Aorta (tissue), 5 donors: ENCODE measurements at regions not wholly inside any gene's neighbourhood (a gene's known extent, or its start where the extent isn't known, plus 50 kb on each side); places are given as distances from the start of the nearest gene placed in this dataset.

Experiments used
- ATAC-seq: fragments of 200-7000 bp; cut with Tn5 transposase; one replicate; pipeline ENCODE4 v1.9.1; 2022; ENCODE audit warnings: moderate library complexity; ENCODE audit not compliant: low FRiP score
- DNase-seq, 2 donors: peaks; one replicate each; pipeline ENCODE4 v3.0.0-alpha.2; 2020
- H3K27ac ChIP-seq, 2 donors: one replicate each; pipeline ENCODE4 v1.5.1; 2013; ENCODE audit warnings: low read length in 2 of 2, mild to moderate bottlenecking in 2 of 2, moderate library complexity in 2 of 2, control low read depth in 1 of 2, inconsistent platforms in 1 of 2, low read depth in 1 of 2
- H3K27me3 ChIP-seq, 2 donors: one replicate each; pipeline ENCODE4 v1.6.1; 2013; ENCODE audit warnings: control low read depth in 1 of 2, low read length in 1 of 2, mild to moderate bottlenecking in 1 of 2, moderate library complexity in 1 of 2; ENCODE audit not compliant: insufficient read depth in 2 of 2, control insufficient read depth in 1 of 2
- H3K36me3 ChIP-seq, 2 donors: one replicate each; pipeline ENCODE4 v1.6.1; 2013; ENCODE audit warnings: control low read depth in 1 of 2, low read length in 1 of 2, mild to moderate bottlenecking in 1 of 2; ENCODE audit not compliant: insufficient read depth in 2 of 2, control insufficient read depth in 1 of 2
- H3K4me1 ChIP-seq, 2 donors: one replicate each; pipeline ENCODE4 v1.6.1; 2013; ENCODE audit warnings: low read length in 2 of 2, control low read depth in 1 of 2, mild to moderate bottlenecking in 1 of 2, moderate library complexity in 1 of 2; ENCODE audit not compliant: insufficient read depth in 2 of 2, control insufficient read depth in 1 of 2
- H3K4me3 ChIP-seq, 2 donors: one replicate each; pipeline ENCODE4 v1.5.1; 2013; ENCODE audit warnings: low read length in 2 of 2, control low read depth in 1 of 2, mild to moderate bottlenecking in 1 of 2
- H3K9me3 ChIP-seq: one replicate; pipeline ENCODE4 v1.6.1; 2013; ENCODE audit warnings: mild to moderate bottlenecking, low read length; ENCODE audit not compliant: control insufficient read depth
- WGBS, 2 donors: extraction: QIAGEN DNeasy Blood & Tissue Kit; methylation state at CpG; one replicate each; pipeline ENCODE4 v1.1.7; 2013; 5-methylcytosine and 5-hydroxymethylcytosine counted together
- intact Hi-C, 2 donors: fragments of 100-400 bp; cut with DNase I; formaldehyde crosslinking; loops; one replicate each; pipeline versions ENCODE4 v1.14.2 to v1.15.0; 2022
- donor health status: healthy with polysubstance abuse.
- donor health status: Bipolar disorder and iron deficiency.
- donor health status: DM: no; HTN: no; CAD: no.
- donor health status: DM: no; HTN: no; CAD: no.
- donor health status: DM: yes; HTN: yes; CAD: no.

DNA sequence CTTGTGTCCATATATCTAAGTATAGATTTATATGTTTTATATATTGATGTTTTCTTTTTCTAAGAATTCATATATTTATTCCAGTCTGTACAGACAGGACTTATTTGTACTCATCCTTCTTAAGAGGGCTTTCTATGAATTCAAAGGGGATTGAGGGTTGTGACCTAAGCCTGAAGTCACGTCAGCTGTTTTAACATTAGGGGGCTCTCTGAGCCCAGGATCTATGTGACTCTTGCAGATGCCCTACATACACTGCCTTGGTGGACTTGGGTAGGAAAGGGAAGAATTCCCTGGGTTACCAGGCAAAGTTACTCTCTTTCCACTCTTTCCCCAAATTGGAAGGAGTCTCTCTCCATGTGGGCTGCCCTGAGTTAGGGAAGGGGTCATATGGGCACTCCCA is 283.8 kb upstream of the DAB1 start:
- no peak for DNase-seq
- intact Hi-C loops: no loop called here
- Histone ChIP-seq H3K4me1 (no peaks in the 10 kb centered on the region), H3K9me3 (peaks cover 2% of the 10 kb centered on the region), H3K4me3 (no peak overlapping the region), H3K27ac (no peak overlapping the region), H3K36me3 (no peaks in the 10 kb centered on the region), H3K27me3 (no peaks in the 10 kb centered on the region)
- 77 to 83% methylated on average over 1 of the region's 1 CpG for WGBS, 2 donors
- no peak for ATAC-seq

GRCh38 chr1:57704811-57705210 is 281.0 kb upstream of the DAB1 start:
- H3K9me3 ChIP-seq: peaks cover 2% of the 10 kb centered on the region
- intact Hi-C loops: no loop called here
- ATAC-seq (no peak), DNase-seq (no peak)
- no peaks in the 10 kb centered on the region for H3K36me3 ChIP-seq
- no peaks in the 10 kb centered on the region for H3K27me3 ChIP-seq
- no peak overlapping the region for H3K4me3 ChIP-seq
- H3K4me1 ChIP-seq: no peaks in the 10 kb centered on the region
- no peak overlapping the region for H3K27ac ChIP-seq
- WGBS, 2 donors: 52 to 54% methylated on average over 1 of the region's 1 CpG

GRCh38 chr1:57704231-57704630 is 280.4 kb upstream of the DAB1 start:
- no peak for DNase-seq
- no peak overlapping the region for H3K4me3 ChIP-seq
- peaks cover 2% of the 10 kb centered on the region for H3K9me3 ChIP-seq
- intact Hi-C loops: no loop called here
- no peak for ATAC-seq
- no peaks in the 10 kb centered on the region for H3K4me1 ChIP-seq
- H3K27me3 ChIP-seq: no peaks in the 10 kb centered on the region
- no peak overlapping the region for H3K27ac ChIP-seq
- H3K36me3 ChIP-seq: no peaks in the 10 kb centered on the region

DNA sequence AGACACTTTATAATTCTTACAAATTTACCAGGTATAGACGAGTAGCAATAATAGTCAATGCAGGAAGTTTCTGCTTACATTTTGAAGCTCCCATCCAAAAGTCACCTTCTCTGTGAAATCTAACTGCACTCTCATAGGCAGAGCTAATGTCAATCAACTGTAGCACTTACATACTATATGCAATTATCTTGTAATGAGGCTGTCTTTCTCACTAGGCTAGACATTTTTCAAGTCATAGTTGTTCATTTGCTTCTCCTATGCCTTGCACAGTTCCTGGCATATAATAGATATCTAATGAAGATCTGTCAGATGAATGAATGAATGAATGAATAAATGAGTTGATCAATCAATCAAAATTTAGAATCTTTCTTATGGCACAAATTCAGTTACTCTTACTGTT is 273.0 kb upstream of the DAB1 start:
- Histone ChIP-seq H3K27ac (no peak overlapping the region), H3K36me3 (no peaks in the 10 kb centered on the region), H3K9me3 (peaks cover 5% of the 10 kb centered on the region), H3K4me3 (no peak overlapping the region), H3K4me1 (no peaks in the 10 kb centered on the region), H3K27me3 (peaks cover 0 to 1% of the 10 kb centered on the region in 2 donors)
- no peak for ATAC-seq
- 74 to 89% methylated on average over 1 of the region's 1 CpG for WGBS, 2 donors
- intact Hi-C loops: no loop called here
- no peak for DNase-seq

DNA sequence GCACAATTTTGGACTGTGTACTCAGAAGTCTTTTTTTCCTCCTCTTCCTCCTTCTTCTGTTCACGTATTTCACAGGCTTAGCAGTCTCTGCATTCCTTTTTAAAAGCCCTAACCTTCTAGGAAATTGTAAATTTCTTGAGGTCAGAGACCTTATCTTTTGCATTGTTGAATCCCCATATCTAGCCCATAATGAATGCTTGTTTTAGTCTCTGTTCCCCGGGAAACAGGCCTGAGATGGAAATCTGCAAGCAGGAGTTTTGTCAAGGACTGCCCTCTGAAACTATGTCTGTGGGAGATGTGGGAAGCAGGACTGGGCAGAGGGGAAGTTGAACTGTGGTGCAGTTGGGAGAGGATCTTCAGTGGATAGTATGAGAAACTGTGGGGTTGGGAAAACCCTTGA is 272.2 kb upstream of the DAB1 start:
- WGBS, 2 donors: 19 to 34% methylated on average over 2 of the region's 2 CpGs
- ATAC-seq: no peak

DNA sequence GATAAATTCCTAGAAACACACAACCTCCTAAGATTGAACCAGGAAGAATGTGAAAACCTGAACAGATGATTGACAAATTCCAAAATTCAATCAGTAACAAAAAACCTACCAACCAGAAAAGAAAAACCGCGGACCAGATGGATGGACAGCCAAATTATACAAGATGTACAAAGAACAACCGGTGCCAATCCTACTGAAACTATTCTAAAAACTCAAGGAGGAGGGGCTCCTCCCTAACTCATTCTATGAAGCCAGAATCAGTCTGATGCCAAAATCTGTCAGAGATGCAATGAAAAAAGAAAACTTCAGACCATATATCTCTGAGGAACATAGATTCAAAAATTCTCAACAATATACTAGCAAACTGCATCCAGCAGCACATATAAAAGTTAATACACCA is 262.4 kb upstream of the DAB1 start:
- H3K36me3 ChIP-seq: no peaks in the 10 kb centered on the region
- no peak overlapping the region for H3K27ac ChIP-seq
- H3K27me3 ChIP-seq: no peaks in the 10 kb centered on the region
- no peaks in the 10 kb centered on the region for H3K4me1 ChIP-seq
- 92 to 94% methylated on average over 3 of the region's 3 CpGs for WGBS, 2 donors
- no peak overlapping the region for H3K4me3 ChIP-seq
- no peak for ATAC-seq
- DNase-seq: no peak
- intact Hi-C loops: no loop called here
- H3K9me3 ChIP-seq: peaks cover 2% of the 10 kb centered on the region

More for the DNA sequence above, 272.2 kb upstream of the DAB1 start:
- no peak for DNase-seq
- Histone ChIP-seq H3K4me3 (no peak overlapping the region), H3K9me3 (peaks cover 7% of the 10 kb centered on the region), H3K36me3 (no peaks in the 10 kb centered on the region), H3K27ac (no peak overlapping the region), H3K4me1 (no peaks in the 10 kb centered on the region), H3K27me3 (peaks cover 0 to 1% of the 10 kb centered on the region in 2 donors)
- intact Hi-C loops: no loop called here

DNA sequence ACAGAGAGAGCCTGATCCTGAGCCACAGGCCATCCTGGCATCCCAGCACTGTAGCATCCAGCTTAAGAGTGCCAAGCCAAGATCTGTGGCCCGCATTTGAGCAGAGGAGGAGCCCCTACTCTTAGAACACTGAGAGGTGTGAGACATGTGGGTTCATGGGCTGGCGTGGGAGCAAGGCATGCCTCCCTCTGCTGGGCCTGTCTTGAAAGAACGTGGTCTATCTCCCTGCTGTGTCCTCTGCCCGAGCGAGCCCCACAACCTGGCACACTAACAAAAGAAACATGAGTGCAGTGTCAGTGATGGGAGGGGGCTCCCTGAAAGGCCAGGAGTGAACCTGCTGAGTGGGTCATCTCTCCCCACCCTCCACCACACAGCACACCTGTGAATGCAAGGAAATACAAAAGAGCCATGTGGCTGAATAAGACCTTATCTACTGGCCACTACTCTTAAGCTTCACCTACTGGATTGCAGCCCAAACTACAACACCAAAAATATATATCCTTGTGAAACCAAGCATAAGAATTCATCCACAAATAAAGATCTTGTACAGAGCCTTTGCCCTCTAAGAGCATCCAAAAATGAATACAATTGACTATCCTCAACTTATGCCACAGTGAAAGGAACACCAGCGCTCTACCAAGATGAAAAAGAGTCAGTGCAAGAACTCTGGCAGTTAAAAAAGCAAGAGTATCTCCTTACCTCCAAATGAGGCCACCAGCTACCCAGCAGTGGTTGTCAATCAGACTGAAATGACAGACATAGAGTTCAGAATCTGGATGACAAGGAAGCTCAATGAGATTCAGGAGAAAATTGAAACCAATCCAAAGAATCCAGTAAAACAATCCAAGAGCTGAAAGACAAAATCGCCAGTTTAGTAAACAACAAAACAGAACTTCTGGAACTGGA is 259.4 kb upstream of the DAB1 start:
- Histone ChIP-seq H3K4me3 (no peak overlapping the region), H3K9me3 (no peaks in the 10 kb centered on the region), H3K4me1 (no peaks in the 10 kb centered on the region), H3K27me3 (no peaks in the 10 kb centered on the region), H3K27ac (no peak overlapping the region), H3K36me3 (no peaks in the 10 kb centered on the region)
- DNase-seq (no peak), ATAC-seq (no peak)
- intact Hi-C loops: no loop called here
- WGBS, 2 donors: 37 to 52% methylated on average over 7 of the region's 7 CpGs

DNA sequence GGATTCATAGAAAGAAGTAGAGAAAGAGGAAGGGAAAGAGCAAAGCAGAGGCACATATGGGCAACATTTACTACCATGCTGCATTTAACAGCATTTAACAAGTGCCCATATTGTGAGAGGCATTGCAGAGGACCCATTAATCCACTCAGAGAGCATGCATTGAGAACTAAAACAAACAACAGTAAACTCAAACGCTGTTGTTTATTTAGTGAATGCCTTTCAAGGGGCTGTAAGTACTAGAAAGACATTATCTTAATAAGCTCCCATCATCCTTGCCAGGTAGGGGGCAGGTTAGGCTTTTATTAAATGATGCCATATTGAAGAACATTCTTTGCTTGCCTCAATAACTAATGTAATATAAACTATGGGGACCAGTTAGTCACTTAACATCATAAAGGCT is 254.3 kb upstream of the DAB1 start:
- no peak overlapping the region for H3K27ac ChIP-seq
- no peaks in the 10 kb centered on the region for H3K27me3 ChIP-seq
- intact Hi-C loops: no loop called here
- no peak for DNase-seq
- H3K4me3 ChIP-seq: no peak overlapping the region
- H3K4me1 ChIP-seq: no peaks in the 10 kb centered on the region
- WGBS, 2 donors: 3 to 6% methylated on average over 1 of the region's 1 CpG
- H3K9me3 ChIP-seq: peaks cover 2% of the 10 kb centered on the region
- ATAC-seq: no peak
- H3K36me3 ChIP-seq: no peaks in the 10 kb centered on the region

DNA sequence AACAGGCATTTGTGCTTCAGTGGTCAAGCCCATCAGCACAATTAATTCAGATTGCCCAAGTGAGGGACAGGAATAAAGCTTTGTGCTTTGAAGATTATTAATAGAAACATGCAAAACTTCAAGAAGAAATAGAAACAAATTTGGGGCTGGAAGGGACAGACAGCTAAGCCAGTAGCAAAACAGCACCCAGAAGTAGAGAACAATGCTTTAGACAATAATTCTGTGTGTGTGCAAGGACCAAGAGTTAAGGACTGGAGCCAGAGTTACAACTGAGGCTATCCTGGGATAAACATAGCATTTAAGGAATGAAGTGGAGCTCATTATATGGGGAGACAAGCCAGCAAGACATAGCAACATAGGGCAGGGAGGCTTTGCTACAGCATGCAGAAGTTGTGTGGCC is 251.9 kb upstream of the DAB1 start:
- Histone ChIP-seq H3K4me3 (no peak overlapping the region), H3K36me3 (no peaks in the 10 kb centered on the region), H3K27me3 (no peaks in the 10 kb centered on the region), H3K27ac (no peak overlapping the region), H3K4me1 (no peaks in the 10 kb centered on the region), H3K9me3 (peaks cover 2% of the 10 kb centered on the region)
- no peak for DNase-seq
- intact Hi-C loops: no loop called here
- ATAC-seq: no peak
